ENCODE measurements at regions not wholly inside any gene's neighbourhood (a gene's known extent, or its start where the extent isn't known, plus 50 kb on each side); places are given as distances from the start of the nearest gene placed in this dataset.

DNA sequence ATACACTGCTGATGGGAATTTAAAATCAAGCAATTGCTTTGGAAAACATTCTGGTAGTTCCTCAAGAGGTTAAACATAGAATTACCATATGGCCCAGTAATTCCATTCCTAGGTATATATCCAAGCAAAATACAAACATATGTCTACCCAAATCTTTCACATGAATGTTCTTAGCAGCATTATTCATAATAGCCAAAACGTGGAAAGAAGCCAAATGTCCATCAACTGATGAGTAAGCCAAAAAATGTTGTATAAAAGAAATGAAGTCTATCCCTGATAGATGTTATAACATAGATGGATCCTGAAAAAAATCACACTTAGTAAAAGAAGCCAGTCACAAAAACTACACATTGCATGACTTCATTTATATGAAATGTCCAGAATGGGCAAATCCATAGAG lies 893.0 kb downstream of the SORCS3 start (continued):
- TF ChIP-seq POLR2AphosphoS5 (IDR thresholded peaks at IDR 0.05; ENCODE audit: low read depth) (no peak), ETS1 (IDR thresholded peaks at IDR 0.05) (no peak), ZNF114 (CRISPR knock-in tag; IDR thresholded peaks at IDR 0.05) (no peak)

- Histone ChIP-seq H4K20me1 (replicated peaks; ENCODE audit: insufficient read depth) (no peaks in the 10 kb centered on the region), H3K4me3 (no peak overlapping the region), H3K9me2 (ENCODE audit: insufficient read depth) (0 out of 2 replicates have a peak, but pooled peaks cover 4% of the 10 kb centered on the region), H2AFZ (no peak overlapping the region), H3K4me1 (ENCODE audit: insufficient read depth) (peaks cover 6% of the 10 kb centered on the region), H3K4me2 (no peak overlapping the region), H3K27ac (ENCODE audit: low read depth) (no peak overlapping the region), H3K27me3 (ENCODE audit: insufficient read depth) (no peaks in the 10 kb centered on the region), H3K79me2 (replicated peaks; ENCODE audit: insufficient read depth) (no peaks in the 10 kb centered on the region), H3K36me3 (ENCODE audit: insufficient read depth) (no peaks in the 10 kb centered on the region), H3F3A (replicated peaks; ENCODE audit: low read depth) (no peaks in the 10 kb centered on the region)
- Mint-ChIP-seq H3K9me3 (no peaks in the 10 kb centered on the region; the same call in 2 of the 3 replicates), H3K27me3 (ENCODE audit: insufficient read depth, low read depth, poor library complexity) (no peaks in the 10 kb centered on the region), H3K4me1 (peaks cover 8% of the 10 kb centered on the region; the same call in 2 of the 3 replicates), H3K36me3 (ENCODE audit: low read depth) (no peaks in the 10 kb centered on the region), H3K4me3 (no peak overlapping the region), H3K27ac (no peak overlapping the region)
- no peak for DNase-seq (ENCODE audit: low spot score)
- no peak for TF ChIP-seq NANOG (IDR thresholded peaks at IDR 0.05; ENCODE audit: borderline replicate concordance)
- TF ChIP-seq POLR2AphosphoS5 (IDR thresholded peaks at IDR 0.05; ENCODE audit: low read depth): no peak
- TF ChIP-seq ZNF114 (CRISPR knock-in tag; IDR thresholded peaks at IDR 0.05): no peak
- TF ChIP-seq CTCF (conservative IDR thresholded peaks at IDR 0.05; ENCODE audit: low read depth in 2 of 2): no peak
- TF ChIP-seq STAT1 (IDR thresholded peaks at IDR 0.05; ENCODE audit: unreplicated experiment): no peak
- no peak for TF ChIP-seq ETS1 (IDR thresholded peaks at IDR 0.05)
- TF ChIP-seq, protein P1, sequence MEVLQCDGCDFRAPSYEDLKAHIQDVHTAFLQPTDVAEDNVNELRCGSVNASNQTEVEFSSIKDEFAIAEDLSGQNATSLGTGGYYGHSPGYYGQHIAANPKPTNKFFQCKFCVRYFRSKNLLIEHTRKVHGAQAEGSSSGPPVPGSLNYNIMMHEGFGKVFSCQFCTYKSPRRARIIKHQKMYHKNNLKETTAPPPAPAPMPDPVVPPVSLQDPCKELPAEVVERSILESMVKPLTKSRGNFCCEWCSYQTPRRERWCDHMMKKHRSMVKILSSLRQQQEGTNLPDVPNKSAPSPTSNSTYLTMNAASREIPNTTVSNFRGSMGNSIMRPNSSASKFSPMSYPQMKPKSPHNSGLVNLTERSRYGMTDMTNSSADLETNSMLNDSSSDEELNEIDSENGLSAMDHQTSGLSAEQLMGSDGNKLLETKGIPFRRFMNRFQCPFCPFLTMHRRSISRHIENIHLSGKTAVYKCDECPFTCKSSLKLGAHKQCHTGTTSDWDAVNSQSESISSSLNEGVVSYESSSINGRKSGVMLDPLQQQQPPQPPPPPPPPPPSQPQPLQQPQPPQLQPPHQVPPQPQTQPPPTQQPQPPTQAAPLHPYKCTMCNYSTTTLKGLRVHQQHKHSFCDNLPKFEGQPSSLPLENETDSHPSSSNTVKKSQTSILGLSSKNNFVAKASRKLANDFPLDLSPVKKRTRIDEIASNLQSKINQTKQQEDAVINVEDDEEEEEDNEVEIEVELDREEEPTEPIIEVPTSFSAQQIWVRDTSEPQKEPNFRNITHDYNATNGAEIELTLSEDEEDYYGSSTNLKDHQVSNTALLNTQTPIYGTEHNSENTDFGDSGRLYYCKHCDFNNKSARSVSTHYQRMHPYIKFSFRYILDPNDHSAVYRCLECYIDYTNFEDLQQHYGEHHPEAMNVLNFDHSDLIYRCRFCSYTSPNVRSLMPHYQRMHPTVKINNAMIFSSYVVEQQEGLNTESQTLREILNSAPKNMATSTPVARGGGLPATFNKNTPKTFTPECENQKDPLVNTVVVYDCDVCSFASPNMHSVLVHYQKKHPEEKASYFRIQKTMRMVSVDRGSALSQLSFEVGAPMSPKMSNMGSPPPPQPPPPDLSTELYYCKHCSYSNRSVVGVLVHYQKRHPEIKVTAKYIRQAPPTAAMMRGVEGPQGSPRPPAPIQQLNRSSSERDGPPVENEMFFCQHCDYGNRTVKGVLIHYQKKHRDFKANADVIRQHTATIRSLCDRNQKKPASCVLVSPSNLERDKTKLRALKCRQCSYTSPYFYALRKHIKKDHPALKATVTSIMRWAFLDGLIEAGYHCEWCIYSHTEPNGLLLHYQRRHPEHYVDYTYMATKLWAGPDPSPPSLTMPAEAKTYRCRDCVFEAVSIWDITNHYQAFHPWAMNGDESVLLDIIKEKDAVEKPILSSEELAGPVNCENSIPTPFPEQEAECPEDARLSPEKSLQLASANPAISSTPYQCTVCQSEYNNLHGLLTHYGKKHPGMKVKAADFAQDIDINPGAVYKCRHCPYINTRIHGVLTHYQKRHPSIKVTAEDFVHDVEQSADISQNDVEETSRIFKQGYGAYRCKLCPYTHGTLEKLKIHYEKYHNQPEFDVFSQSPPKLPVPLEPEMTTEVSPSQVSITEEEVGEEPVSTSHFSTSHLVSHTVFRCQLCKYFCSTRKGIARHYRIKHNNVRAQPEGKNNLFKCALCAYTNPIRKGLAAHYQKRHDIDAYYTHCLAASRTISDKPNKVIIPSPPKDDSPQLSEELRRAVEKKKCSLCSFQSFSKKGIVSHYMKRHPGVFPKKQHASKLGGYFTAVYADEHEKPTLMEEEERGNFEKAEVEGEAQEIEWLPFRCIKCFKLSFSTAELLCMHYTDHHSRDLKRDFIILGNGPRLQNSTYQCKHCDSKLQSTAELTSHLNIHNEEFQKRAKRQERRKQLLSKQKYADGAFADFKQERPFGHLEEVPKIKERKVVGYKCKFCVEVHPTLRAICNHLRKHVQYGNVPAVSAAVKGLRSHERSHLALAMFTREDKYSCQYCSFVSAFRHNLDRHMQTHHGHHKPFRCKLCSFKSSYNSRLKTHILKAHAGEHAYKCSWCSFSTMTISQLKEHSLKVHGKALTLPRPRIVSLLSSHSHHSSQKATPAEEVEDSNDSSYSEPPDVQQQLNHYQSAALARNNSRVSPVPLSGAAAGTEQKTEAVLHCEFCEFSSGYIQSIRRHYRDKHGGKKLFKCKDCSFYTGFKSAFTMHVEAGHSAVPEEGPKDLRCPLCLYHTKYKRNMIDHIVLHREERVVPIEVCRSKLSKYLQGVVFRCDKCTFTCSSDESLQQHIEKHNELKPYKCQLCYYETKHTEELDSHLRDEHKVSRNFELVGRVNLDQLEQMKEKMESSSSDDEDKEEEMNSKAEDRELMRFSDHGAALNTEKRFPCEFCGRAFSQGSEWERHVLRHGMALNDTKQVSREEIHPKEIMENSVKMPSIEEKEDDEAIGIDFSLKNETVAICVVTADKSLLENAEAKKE (CRISPR knock-in tag; IDR thresholded peaks at IDR 0.05): no peak
- no peak for TF ChIP-seq CREB1 (CRISPR knock-in tag; IDR thresholded peaks at IDR 0.05; ENCODE audit: low read depth)
- no peak for TF ChIP-seq EZH2phosphoT487 (IDR thresholded peaks at IDR 0.05; ENCODE audit: unreplicated experiment)
- no peak for TF ChIP-seq EZH2 (IDR thresholded peaks at IDR 0.05; ENCODE audit: low read depth, unreplicated experiment)
- TF ChIP-seq, protein P2, sequence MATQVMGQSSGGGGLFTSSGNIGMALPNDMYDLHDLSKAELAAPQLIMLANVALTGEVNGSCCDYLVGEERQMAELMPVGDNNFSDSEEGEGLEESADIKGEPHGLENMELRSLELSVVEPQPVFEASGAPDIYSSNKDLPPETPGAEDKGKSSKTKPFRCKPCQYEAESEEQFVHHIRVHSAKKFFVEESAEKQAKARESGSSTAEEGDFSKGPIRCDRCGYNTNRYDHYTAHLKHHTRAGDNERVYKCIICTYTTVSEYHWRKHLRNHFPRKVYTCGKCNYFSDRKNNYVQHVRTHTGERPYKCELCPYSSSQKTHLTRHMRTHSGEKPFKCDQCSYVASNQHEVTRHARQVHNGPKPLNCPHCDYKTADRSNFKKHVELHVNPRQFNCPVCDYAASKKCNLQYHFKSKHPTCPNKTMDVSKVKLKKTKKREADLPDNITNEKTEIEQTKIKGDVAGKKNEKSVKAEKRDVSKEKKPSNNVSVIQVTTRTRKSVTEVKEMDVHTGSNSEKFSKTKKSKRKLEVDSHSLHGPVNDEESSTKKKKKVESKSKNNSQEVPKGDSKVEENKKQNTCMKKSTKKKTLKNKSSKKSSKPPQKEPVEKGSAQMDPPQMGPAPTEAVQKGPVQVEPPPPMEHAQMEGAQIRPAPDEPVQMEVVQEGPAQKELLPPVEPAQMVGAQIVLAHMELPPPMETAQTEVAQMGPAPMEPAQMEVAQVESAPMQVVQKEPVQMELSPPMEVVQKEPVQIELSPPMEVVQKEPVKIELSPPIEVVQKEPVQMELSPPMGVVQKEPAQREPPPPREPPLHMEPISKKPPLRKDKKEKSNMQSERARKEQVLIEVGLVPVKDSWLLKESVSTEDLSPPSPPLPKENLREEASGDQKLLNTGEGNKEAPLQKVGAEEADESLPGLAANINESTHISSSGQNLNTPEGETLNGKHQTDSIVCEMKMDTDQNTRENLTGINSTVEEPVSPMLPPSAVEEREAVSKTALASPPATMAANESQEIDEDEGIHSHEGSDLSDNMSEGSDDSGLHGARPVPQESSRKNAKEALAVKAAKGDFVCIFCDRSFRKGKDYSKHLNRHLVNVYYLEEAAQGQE (IDR thresholded peaks at IDR 0.05; ENCODE audit: unreplicated experiment): no peak
- no peak for ATAC-seq
Measured at GRCh38 chr10:105516511-105516910, 875.4 kb downstream of the SORCS3 start.

Data from GM23338 (cell line).